DOHH2 (cell line): ENCODE measurements at regions not wholly inside any gene's neighbourhood (a gene's known extent, or its start where the extent isn't known, plus 50 kb on each side); places are given as distances from the start of the nearest gene placed in this dataset.

ENCODE experiments used
- EZH2phosphoT487 ChIP-seq: fragments of 200-600 bp; sonication (generic); IDR thresholded peaks from 2 replicates; pipeline ENCODE4 v1.6.1; 2017; ENCODE audit warnings: borderline replicate concordance, mild to moderate bottlenecking, antibody characterized with exemption, low read length, moderate library complexity, mixed read lengths
- TF ChIP-seq, protein P1 (sequence below): fragments of 200-600 bp; sonication (generic); IDR thresholded peaks from one replicate; pipeline ENCODE4 v1.5.1; 2014; ENCODE audit warnings: antibody characterized with exemption, mild to moderate bottlenecking, low read depth, low read length; ENCODE audit not compliant: poor library complexity, severe bottlenecking

DNA sequence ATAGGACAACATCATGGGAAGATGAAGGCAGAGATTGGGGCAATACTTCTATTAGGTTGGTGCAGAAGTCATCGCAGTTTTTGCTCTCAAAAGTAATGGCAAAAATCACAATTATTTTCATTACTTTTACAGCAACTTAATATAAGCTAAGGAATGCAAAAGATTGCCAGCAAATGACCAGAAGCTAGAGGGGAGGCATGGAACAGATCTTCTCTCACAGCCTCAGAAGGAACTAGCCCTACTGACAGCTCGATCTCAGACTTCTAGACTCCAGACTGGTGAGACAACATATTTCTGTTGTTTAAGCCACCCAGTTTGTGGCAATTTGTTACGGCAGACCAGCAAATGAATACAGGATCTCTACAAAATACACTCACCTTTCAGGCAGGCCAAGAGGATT is 348.5 kb upstream of the TBX3 start:
- TF ChIP-seq, protein P1, sequence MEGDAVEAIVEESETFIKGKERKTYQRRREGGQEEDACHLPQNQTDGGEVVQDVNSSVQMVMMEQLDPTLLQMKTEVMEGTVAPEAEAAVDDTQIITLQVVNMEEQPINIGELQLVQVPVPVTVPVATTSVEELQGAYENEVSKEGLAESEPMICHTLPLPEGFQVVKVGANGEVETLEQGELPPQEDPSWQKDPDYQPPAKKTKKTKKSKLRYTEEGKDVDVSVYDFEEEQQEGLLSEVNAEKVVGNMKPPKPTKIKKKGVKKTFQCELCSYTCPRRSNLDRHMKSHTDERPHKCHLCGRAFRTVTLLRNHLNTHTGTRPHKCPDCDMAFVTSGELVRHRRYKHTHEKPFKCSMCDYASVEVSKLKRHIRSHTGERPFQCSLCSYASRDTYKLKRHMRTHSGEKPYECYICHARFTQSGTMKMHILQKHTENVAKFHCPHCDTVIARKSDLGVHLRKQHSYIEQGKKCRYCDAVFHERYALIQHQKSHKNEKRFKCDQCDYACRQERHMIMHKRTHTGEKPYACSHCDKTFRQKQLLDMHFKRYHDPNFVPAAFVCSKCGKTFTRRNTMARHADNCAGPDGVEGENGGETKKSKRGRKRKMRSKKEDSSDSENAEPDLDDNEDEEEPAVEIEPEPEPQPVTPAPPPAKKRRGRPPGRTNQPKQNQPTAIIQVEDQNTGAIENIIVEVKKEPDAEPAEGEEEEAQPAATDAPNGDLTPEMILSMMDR, result no peak
- TF ChIP-seq EZH2phosphoT487, result no peak
